Parathyroid adenoma (tissue), 2 donors: ENCODE measurements at regions not wholly inside any gene's neighbourhood (a gene's known extent, or its start where the extent isn't known, plus 50 kb on each side); places are given as distances from the start of the nearest gene placed in this dataset.

ENCODE experiments used
- H2AFZ ChIP-seq: fragments of 300-600 bp; sonication (generic); one replicate; pipeline ENCODE4 v1.7.0; 2017; ENCODE audit warnings: antibody characterized with exemption, mild to moderate bottlenecking
- H3K27ac ChIP-seq: fragments of 300-600 bp; sonication (generic); one replicate; pipeline ENCODE4 v1.7.0; 2017
- H3K27me3 ChIP-seq: fragments of 300-600 bp; sonication (generic); one replicate; pipeline ENCODE4 v1.7.0; 2017; ENCODE audit warnings: low read length; ENCODE audit not compliant: control insufficient read depth, insufficient read depth
- H3K36me3 ChIP-seq: fragments of 300-600 bp; sonication (generic); one replicate; pipeline ENCODE4 v1.7.0; 2017; ENCODE audit warnings: low read length; ENCODE audit not compliant: control insufficient read depth, insufficient read depth
- H3K4me1 ChIP-seq: fragments of 300-600 bp; sonication (generic); one replicate; pipeline ENCODE4 v1.7.0; 2017; ENCODE audit warnings: control low read depth
- H3K4me2 ChIP-seq: fragments of 300-600 bp; sonication (generic); one replicate; pipeline ENCODE4 v1.7.0; 2017; ENCODE audit warnings: low read length
- H3K4me3 ChIP-seq: fragments of 300-600 bp; sonication (generic); one replicate; pipeline ENCODE4 v1.7.0; 2017; ENCODE audit warnings: low read depth, low read length
- H3K79me2 ChIP-seq: fragments of 300-600 bp; sonication (generic); one replicate; pipeline ENCODE4 v1.7.0; 2017; ENCODE audit warnings: control low read depth
- H3K9ac ChIP-seq: fragments of 300-600 bp; sonication (generic); one replicate; pipeline ENCODE4 v1.7.0; 2017; ENCODE audit warnings: mild to moderate bottlenecking
- H3K9me3 ChIP-seq: fragments of 300-600 bp; sonication (generic); one replicate; pipeline ENCODE4 v1.7.0; 2017; ENCODE audit warnings: low read length; ENCODE audit not compliant: control insufficient read depth
- TF ChIP-seq, protein P1 (sequence below): fragments of 300-600 bp; sonication (generic); IDR thresholded peaks from one replicate; pipeline ENCODE4 v1.7.0; 2017; ENCODE audit warnings: antibody characterized with exemption, mild to moderate bottlenecking
- donor health status: primary hyperparathyroidism.

DNA sequence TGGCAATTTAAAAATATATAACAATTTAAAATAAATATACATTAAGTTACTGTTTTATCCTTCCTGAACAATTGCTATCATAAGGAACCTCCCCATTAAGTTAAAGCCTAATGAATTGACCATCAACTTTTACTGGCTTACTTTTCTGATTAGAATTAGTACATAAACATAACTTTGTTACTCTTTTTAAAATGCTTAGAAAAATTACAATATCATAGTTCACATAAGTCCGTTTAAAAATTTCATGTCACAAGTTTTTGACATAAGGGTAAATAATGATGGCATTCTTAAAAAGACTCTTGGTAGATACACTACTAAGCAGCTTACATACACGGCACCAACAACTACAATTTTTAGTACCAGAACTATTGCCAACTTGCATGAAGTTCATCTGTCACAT is 1308.6 kb downstream of the FSCB start:
- H3K79me2 ChIP-seq, result no peaks in the 10 kb centered on the region
- no peaks in the 10 kb centered on the region for H3K9me3 ChIP-seq
- H3K9ac ChIP-seq, result no peak overlapping the region
- no peaks in the 10 kb centered on the region for H3K36me3 ChIP-seq
- H3K27me3 ChIP-seq, result no peaks in the 10 kb centered on the region
- no peak overlapping the region for H2AFZ ChIP-seq
- H3K27ac ChIP-seq, result no peak overlapping the region
- TF ChIP-seq, protein P1, sequence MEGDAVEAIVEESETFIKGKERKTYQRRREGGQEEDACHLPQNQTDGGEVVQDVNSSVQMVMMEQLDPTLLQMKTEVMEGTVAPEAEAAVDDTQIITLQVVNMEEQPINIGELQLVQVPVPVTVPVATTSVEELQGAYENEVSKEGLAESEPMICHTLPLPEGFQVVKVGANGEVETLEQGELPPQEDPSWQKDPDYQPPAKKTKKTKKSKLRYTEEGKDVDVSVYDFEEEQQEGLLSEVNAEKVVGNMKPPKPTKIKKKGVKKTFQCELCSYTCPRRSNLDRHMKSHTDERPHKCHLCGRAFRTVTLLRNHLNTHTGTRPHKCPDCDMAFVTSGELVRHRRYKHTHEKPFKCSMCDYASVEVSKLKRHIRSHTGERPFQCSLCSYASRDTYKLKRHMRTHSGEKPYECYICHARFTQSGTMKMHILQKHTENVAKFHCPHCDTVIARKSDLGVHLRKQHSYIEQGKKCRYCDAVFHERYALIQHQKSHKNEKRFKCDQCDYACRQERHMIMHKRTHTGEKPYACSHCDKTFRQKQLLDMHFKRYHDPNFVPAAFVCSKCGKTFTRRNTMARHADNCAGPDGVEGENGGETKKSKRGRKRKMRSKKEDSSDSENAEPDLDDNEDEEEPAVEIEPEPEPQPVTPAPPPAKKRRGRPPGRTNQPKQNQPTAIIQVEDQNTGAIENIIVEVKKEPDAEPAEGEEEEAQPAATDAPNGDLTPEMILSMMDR, result no peak
- no peak overlapping the region for H3K4me2 ChIP-seq
- no peak overlapping the region for H3K4me3 ChIP-seq
- H3K4me1 ChIP-seq, result no peaks in the 10 kb centered on the region

DNA sequence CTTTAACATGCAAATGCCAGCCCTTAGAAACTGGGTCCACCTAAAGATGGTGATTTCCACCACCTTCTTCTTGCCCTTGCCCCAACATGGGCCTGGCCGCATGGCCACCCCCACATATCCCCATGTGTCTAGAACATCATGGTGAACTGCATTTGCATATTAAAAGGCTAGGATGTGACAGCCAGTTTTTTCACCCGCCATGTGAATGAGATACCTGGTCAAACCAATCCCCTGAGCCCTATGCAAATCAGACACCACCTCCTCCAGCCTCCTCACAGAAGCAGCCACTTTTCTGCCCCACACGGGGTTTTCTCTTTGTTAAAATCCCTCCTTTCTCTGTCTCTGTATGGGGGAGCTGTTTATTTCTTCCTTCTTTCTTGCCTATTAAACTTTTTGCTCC is 1322.5 kb downstream of the FSCB start:
- no peaks in the 10 kb centered on the region for H3K79me2 ChIP-seq

DNA sequence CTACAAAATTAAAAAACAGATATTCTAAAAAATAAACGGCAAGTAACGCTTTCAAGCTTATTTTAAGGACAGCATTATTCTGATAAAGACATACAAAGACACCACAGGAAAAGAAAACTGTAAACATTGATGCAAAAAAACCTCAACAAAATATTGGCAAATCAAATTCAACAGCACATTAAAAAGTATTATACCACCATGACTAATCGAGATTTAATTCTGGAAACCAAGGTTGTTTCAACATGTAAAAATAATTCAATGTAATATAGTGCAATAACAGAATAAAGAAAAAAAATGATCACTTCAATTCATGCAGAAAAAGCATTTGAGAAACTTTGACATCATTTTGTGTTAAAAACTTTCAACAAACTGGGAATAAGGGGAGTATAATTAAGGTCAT is 1323.2 kb downstream of the FSCB start:
- Histone ChIP-seq H3K27ac (no peak overlapping the region), H3K4me2 (no peak overlapping the region), H3K9me3 (no peaks in the 10 kb centered on the region), H3K4me1 (no peaks in the 10 kb centered on the region), H2AFZ (no peak overlapping the region), H3K27me3 (no peaks in the 10 kb centered on the region), H3K9ac (no peak overlapping the region), H3K4me3 (no peak overlapping the region), H3K79me2 (no peaks in the 10 kb centered on the region), H3K36me3 (no peaks in the 10 kb centered on the region)
- TF ChIP-seq, protein P1, result no peak

More for the DNA sequence above, 1322.5 kb downstream of the FSCB start:
- TF ChIP-seq, protein P1, result no peak
- no peak overlapping the region for H3K27ac ChIP-seq
- no peak overlapping the region for H3K4me2 ChIP-seq
- no peaks in the 10 kb centered on the region for H3K27me3 ChIP-seq
- no peaks in the 10 kb centered on the region for H3K9me3 ChIP-seq
- H3K9ac ChIP-seq, result no peak overlapping the region
- no peaks in the 10 kb centered on the region for H3K36me3 ChIP-seq
- no peak overlapping the region for H3K4me3 ChIP-seq
- H2AFZ ChIP-seq, result no peak overlapping the region
- no peaks in the 10 kb centered on the region for H3K4me1 ChIP-seq

DNA sequence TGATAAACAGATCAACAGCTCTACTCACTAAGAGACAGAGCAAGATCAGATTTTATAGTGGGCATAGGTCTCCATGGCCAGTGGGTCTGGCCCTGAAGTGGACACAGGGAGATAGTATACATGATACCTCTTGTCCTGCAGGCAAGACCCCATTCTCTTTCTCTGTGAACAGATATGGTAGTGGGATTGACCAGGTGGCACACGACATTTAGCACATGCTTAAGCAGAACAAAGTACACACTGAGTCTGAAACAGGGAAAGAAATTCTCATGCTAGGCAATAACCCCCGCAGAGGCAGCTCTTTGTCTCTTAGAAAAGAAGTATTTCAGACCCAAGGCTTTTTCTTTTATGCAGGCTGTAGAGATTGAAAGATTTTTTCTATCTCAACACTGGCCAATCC is 1331.2 kb downstream of the FSCB start:
- Histone ChIP-seq H3K4me3 (no peak overlapping the region), H3K36me3 (no peaks in the 10 kb centered on the region), H3K4me1 (no peaks in the 10 kb centered on the region), H3K9ac (no peak overlapping the region), H3K79me2 (no peaks in the 10 kb centered on the region), H3K9me3 (no peaks in the 10 kb centered on the region), H3K4me2 (no peak overlapping the region), H2AFZ (no peak overlapping the region), H3K27ac (no peak overlapping the region), H3K27me3 (no peaks in the 10 kb centered on the region)
- TF ChIP-seq, protein P1, result no peak

DNA sequence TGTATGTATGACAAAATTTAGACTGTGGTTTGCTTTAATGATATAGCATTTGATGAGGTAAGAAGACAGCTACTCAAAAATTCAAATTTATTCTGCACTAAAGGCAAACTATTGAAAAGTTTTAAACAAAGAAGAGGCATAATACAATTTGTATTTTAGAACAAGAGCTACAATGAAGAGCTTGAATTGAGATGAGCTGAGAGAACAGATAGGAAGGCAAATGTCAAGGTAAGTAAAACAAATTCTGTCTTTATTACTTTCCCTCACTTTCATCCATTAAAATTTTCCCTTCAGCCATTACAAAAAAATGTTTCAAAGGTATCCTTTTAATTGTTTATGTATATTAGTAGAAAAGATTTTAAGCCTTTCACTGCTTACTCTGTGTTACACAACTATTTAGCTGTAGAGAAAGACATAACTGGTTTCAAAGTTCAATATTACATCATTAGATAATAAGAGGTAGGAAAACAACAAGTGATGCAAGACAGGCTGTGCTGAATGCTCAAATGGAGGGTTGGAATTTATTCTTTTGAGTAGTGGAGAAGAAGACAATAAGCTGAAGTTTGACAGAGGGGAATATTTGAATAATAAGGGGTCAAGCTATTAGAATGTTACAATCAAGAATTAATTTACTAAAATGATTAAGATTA is 1334.1 kb downstream of the FSCB start:
- H3K4me3 ChIP-seq, result no peak overlapping the region
- H3K9ac ChIP-seq, result no peak overlapping the region
- no peaks in the 10 kb centered on the region for H3K4me1 ChIP-seq
- TF ChIP-seq, protein P1, result no peak
- H2AFZ ChIP-seq, result no peak overlapping the region
- no peak overlapping the region for H3K4me2 ChIP-seq
- no peaks in the 10 kb centered on the region for H3K79me2 ChIP-seq
- no peaks in the 10 kb centered on the region for H3K36me3 ChIP-seq
- no peaks in the 10 kb centered on the region for H3K27me3 ChIP-seq
- H3K27ac ChIP-seq, result no peak overlapping the region
- no peaks in the 10 kb centered on the region for H3K9me3 ChIP-seq
